ENCODE measurements at regions not wholly inside any gene's neighbourhood (a gene's known extent, or its start where the extent isn't known, plus 50 kb on each side); places are given as distances from the start of the nearest gene placed in this dataset.
"Not testable (repeated sequence)": the region's sequence is repeated elsewhere in the genome, so short reads cannot be mapped to it uniquely, and the experiment has no call there.

DNA sequence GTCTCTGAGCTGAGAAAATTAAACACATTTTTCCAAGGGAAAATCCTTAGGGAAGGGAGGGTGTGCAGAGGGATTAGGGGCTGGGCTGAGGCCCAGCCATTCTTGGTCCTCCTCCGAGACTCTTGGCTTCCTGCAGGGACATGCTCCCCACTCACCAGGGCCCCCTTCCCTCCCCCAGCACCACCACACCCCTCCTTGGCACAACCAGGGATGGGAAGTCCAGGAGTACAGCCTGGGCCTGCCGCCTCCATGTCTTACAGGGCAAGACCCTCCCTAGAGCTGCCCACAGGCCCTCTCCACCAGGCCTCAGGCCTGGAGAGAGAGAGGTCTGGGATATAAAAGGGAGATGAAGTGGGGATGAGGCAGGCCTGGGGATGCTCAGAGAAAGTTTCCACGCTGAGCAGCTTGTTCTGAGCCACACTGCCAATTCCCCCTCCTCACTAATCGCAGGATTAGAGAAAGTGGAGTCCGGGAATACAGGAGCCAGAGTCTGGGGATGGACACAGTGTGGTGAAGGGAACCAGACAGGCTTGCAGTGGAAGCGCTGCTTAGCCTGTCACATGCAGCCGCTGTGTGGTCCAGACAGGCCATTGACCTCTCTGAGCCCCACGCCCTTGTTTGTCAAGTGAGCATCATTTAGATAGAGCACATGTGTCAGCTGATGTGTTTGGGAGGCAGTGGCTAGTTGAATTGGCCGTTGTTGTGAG, 105.5 kb downstream of the MRPL14 start:
- Histone ChIP-seq H3K4me1 (no peaks in the 10 kb centered on the region), H3K27ac (no peak overlapping the region), H3K36me3 (no peaks in the 10 kb centered on the region), H3K9me3 (no peaks in the 10 kb centered on the region), H3K27me3 (ENCODE audit: low read depth) (peaks cover 5% of the 10 kb centered on the region), H3K4me3 (no peak overlapping the region)
- peak in 1 of 2 donors; percentile 20 for ATAC-seq
- TF ChIP-seq CTCF (IDR thresholded peaks at IDR 0.05): no peak
- intact Hi-C loops (cut with DNase I): no loop called here
- DNase-seq: peak; percentile 18

- Histone ChIP-seq H3K4me3 (no peak overlapping the region), H3K27ac (no peak overlapping the region), H3K9me3 (no peaks in the 10 kb centered on the region), H3K4me1 (no peaks in the 10 kb centered on the region), H3K27me3 (ENCODE audit: low read depth) (peaks cover 5% of the 10 kb centered on the region), H3K36me3 (no peaks in the 10 kb centered on the region)
- TF ChIP-seq CTCF (IDR thresholded peaks at IDR 0.05): no peak
- DNase-seq: no peak
- ATAC-seq: no peak
- intact Hi-C loops (cut with DNase I): no loop called here
Measured at GRCh38 chr6:44020664-44021425, 106.4 kb downstream of the MRPL14 start.

DNA sequence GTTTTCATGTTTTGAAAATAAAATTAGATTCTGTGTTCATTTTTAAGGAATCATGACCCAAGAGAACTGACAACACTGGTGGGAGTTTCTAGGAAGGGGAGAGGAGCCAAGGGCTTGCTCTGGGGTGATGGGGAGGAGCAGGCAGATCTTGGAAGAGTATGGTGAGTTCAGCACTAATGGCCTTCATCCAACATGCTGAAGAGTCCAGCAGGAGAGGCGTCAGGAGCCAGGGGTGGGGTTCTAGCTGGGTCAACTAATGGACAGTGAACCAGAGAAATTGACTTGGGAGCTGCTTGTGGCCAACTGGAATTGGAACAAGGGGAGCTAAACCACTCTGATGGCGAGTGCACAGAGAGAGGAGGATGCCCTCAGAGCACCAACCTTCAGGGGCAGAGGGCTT, 107.1 kb downstream of the MRPL14 start:
- no peaks in the 10 kb centered on the region for H3K36me3 ChIP-seq
- H3K4me3 ChIP-seq: no peak overlapping the region
- peak; percentile 24 to 28 for ATAC-seq
- no peak for TF ChIP-seq CTCF (IDR thresholded peaks at IDR 0.05)
- peaks cover 5% of the 10 kb centered on the region for H3K27me3 ChIP-seq (ENCODE audit: low read depth)
- intact Hi-C loops (cut with DNase I): no loop called here
- no peaks in the 10 kb centered on the region for H3K9me3 ChIP-seq
- no peaks in the 10 kb centered on the region for H3K4me1 ChIP-seq
- DNase-seq: no peak
- H3K27ac ChIP-seq: no peak overlapping the region

DNA sequence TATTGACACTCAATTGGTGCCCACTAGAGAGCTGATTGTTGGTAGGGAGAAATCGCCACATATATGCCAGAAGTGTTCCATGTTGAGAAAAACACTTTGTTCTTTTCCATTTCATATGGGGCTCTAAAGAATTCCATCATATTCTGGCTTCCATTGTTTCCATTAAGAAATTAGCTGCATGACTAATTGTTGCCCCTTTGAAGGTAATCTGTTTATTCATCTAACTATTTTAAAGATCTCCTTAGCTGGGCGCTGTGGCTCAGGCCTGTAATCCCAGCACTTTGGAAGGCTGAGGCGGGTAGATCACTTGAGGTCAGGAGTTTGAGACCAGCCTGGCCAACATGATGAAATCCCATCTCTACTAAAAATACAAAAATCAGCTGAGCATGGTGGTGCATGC, 109.9 kb downstream of the MRPL14 start:
- H3K27me3 ChIP-seq (ENCODE audit: low read depth); H3K27ac ChIP-seq; intact Hi-C loops (cut with DNase I); DNase-seq; H3K9me3 ChIP-seq; H3K4me1 ChIP-seq; H3K36me3 ChIP-seq; H3K4me3 ChIP-seq; ATAC-seq: not testable (repeated sequence)

- H3K4me3 ChIP-seq: no peak overlapping the region
- ATAC-seq (no peak), DNase-seq (no peak)
- no peak for TF ChIP-seq CTCF (IDR thresholded peaks at IDR 0.05)
- intact Hi-C loops (cut with DNase I): no loop called here
- no peaks in the 10 kb centered on the region for H3K9me3 ChIP-seq
- H3K4me1 ChIP-seq: no peaks in the 10 kb centered on the region
- no peaks in the 10 kb centered on the region for H3K27me3 ChIP-seq (ENCODE audit: low read depth)
- H3K36me3 ChIP-seq: no peaks in the 10 kb centered on the region
- no peak overlapping the region for H3K27ac ChIP-seq
Measured at GRCh38 chr6:44016131-44016870, 111.0 kb downstream of the MRPL14 start.

All from lower lobe of right lung (tissue), 2 donors.